Hindlimb muscle (tissue), 1 donor: ENCODE measurements at regions not wholly inside any gene's neighbourhood (a gene's known extent, or its start where the extent isn't known, plus 50 kb on each side); places are given as distances from the start of the nearest gene placed in this dataset.

Experiments used
- DNase-seq: peaks from one replicate; pipeline ENCODE4 v3.0.0-alpha.2; 2013

DNA sequence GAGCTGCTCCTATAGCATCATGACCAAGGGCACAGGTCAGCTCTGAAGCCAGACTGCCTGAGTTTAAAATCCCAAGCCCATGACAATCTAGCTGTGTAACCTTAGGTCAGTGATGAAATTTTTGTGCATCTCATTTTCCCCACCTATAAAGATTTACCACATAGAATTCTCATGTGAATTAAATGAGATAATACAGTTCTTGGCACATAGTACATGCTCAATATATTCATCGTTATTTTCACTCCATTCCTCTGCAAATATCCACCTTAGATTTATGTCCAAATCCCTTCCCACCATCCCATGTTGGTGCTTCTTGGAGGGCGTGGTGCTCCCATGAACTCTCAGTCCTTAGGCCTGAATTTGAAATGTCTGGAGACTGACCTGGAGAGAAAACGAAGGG, 300.1 kb downstream of the TLE3 start:
- no peak for DNase-seq

DNA sequence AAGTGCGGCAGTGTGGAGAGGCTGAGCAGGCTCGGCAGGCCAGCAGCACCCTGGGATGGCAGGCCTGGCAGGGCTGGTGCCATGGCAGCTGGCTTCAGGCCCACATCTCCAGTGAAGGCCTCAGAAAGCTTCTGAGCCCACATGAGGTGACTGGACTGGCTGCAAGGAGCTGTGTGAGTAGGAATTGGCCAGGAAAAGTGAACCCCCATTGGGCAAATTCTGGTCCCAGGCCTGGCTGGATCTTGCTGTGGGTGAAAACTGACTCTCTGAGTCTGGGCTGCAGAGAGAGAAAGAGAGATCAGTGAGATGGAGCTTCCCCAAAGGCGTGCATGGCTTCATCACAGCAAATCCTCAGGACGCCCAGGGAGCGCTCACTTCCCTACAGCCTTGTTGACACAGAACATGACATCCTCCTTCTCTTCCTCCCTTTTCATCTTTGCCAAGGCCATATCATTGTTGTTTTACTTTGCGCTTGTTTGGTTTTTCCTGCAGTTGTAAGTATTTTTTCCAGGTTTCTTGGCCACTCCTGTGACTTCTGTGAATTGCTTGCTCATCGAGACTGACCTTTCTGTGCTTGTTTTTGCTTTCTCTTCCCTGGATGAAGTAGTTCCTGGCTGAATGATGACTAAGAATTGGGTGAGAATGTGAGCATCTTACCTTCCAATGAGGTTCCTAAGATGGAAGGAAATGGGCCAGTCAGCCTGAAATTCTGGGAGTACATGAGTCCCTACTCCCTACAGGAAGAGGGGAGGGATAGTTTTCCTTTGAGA, 299.1 kb downstream of the TLE3 start:
- DNase-seq: no peak

DNA sequence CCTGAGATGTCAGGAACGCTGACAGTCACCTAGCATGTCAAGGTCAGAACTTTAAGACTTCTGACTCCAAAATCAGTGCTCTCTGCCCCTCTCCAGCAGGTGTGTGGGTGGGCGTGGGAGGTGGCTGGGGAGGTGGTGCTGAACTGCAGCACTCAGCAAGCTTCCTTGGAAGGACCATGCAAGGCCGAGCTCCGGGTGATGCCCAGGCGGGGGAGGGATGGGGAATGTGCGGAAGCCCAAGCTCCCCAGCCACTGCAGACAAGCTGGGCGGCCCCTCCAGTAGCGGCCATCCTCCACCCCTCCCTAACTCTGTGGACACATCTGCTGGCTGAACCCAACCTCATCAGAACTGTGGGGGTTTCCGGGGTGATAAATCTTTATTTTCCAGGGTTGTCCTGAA, 296.6 kb downstream of the TLE3 start:
- DNase-seq: no peak

DNA sequence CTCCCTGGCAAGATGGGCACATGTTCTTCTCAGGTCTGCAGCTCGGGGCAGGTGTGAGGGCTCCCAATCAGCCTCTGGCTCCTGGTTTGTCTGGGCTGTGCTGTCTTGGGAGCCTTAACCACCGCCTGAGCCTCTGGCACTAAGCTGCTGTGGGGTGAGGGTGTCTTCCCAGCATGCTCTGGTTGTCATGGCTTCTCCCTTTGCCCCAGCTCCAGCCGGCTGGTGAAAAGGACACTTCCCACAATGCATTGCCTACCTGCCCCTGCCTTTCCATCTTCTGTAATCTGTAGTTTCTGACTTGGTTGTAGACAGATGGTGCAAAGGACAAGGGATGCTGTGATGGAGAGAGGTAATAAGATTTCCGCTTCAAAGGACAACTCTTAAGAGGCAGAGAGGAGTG, 295.3 kb downstream of the TLE3 start:
- DNase-seq: no peak

DNA sequence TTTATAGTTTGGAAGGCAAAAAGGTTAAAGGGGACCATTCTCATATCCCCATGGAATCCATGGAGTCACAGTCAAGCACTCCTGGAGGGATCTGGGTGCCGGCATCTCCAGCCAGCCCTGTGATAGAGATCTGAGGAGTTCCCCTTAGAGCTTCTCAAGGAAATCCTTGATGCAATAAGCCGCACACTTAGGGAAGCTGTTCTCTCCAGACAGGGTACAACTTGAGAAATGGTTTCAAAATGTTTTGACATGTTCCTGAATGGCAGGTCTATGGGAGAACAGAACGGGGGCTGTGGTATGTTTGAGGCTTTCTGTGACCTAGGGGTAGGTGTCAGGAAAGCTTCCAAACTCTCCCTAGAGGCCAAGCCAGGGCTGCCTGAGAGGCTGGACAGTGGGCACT, 292.9 kb downstream of the TLE3 start:
- DNase-seq: no peak

DNA sequence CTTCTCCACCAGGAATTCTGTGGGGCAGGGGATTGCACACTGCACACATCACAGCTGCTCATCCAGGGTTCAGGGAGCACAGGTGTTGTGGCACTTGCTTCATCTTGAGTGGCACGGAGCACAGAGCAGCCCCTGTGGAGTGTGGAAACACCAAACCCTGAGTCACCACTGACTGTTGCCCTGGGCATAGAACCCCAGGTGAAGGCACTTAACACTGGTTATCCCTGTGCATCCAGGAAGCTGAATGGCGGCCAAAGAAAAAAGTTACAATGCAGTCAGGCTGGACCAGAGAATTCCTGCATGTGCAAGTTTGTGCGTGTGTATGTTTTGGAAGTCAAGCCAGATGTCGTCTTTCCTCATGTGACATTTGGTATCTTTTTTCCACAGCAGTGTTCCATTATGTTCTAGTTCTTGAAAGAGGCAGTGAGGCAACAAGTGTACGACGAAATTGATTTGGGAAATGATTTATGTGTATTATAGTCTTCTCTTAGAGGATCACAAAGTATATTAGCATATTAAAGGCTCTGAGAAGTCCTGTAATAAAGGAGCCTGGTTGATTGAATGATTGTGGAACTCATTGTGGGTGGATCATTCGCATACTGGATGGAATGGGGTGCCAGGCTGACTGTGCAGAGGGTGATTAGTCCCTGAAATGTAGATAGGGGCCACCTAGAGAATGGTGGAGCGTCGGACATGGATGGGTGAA, 292.3 kb downstream of the TLE3 start:
- no peak for DNase-seq

DNA sequence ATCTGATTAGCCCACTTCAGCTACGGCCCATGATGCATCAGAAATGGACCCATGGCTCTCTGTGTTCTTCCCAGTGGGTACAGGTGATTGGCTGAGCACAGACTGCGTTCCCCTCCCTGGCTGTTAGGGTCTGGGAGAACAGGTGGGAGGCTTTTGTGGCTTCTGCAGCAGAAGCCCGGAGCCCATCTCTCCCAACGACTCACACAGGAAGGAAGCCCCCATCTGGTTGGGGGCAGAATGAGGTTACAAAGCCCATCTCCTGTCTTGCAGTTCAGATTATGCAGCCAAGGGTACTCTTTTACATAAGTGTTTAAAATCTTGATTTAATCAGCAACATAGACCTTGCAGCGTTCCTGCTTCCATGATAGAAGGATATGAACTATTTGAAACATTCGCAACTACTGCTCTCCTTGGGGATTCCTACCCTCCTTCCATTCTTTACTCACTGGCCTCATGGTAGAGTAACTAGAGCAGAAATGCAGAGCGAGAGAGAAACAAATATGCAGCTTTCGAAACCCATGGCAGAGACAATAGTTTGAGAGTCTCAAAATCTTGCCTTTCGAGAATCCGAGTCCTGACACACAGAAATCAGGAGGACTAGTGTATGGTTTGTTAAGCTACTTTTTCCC, 291.3 kb downstream of the TLE3 start:
- no peak for DNase-seq

DNA sequence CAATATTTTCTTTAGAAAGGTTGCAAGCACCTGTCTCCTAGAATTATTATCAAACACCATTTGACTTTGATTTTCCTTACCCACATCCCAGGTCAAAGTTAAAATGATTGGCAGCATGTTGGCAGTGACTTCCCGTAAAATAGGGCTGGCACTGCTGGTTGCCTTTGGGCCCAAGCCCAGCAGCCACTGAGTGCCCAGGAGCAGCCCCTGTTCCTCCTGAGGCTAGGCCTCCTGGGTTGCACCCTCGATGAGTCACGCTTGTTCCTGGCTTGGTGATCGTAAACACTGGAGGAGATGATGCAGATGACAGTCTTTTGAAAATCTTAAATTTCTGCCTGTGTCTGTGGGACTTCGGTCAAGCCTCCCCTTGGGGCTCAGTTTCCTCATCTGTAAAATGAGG, 290.0 kb downstream of the TLE3 start:
- DNase-seq: no peak

DNA sequence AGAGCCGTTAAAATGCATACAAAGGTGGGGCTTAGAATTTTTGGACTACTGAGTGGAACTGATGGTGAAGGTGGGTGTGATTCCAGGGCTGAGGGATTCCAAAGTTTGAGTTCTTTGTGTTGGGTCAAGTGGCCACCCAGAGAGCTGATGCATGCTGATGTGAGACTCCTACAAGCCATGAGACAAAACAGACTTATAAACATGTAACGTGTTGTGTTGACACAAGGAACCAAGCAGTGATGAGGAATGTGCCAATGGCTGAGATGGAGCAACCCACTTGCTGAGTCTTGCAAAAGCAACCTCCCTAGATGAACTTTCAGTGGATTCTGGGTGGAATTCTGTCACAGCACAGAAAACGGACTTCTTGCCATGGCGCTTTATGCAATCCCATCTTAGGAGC, 289.0 kb downstream of the TLE3 start:
- DNase-seq: no peak

DNA sequence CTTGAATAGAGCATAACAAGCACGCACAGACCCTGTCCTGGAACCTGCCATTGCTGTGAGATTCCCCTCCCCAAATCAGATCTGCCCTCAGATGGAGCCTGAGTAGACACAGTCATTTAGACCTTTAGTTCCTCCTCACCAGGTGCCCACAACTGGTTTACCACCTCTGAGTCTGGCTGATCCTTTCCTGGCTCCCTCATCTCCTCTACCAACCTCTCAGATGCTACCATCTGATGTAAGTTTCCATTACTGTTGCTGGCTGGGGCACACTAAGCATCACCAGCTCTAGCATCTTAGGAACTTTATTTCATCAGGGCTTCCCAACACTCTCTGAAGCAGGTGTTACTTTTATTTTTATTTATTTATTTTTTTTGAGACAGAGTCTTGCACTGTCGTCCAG, 288.3 kb downstream of the TLE3 start:
- no peak for DNase-seq

DNA sequence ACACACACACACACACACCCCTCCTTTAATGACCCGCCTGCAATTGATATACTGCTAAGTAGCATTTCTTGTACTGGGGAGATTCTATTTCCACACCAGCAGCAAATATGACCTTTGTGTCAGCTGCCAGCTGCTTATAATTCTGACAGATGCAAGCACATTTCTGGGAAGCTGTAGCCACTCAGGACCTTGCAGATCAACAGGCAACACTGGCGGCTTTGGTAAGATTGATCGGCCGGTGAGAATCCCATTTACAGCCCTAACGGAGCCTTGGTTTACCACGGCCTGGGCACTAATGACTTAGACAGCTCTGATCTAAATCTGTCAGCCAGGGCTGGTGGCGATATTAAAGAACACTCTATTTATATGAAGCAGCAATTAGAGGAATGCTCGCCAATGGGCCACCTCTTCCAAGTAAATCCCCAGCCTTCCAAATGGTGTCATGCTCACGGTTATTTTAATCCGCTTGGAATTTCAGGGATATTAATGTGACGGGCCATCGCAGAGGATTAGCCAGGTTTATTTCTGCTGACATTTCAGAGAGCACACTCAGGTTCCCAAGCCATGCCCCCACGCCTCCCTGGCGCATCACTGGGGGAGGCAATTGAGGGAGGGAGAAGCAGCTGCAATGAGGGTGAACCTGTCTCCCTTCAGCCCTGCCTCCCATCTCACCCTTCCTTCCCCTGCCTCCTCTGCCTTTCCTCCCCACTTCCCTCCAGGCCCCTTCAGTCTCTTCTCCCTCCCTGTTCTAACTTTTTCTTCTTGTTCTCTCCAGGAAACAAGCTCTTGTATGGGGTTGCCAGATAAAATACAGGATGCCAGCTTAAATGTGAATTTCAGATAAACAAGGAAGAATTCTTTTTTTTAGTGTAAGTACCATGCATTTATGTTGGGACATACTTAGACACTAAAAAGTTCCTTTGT, 287.0 kb downstream of the TLE3 start:
- peak; percentile 42 for DNase-seq

DNA sequence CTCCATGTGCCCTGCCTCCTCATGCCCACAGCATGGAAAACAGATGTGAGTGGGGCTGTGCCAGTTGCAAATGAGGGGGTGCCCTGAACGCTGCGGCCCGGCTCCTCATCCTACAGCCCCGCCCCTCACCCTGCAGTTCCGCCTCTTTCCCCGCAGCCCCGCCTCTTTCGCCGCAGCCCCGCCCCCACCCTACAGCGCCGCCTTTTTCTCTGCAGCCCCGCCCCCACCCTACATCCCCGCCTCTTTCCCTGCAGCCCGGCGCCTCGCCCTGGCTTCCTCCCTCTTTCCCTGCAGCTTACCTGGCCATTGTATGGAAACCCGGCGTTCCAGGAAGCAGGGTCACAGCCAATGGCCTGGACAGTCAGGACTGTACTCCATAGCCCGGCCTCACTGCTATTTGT, 284.9 kb downstream of the TLE3 start:
- no peak for DNase-seq

DNA sequence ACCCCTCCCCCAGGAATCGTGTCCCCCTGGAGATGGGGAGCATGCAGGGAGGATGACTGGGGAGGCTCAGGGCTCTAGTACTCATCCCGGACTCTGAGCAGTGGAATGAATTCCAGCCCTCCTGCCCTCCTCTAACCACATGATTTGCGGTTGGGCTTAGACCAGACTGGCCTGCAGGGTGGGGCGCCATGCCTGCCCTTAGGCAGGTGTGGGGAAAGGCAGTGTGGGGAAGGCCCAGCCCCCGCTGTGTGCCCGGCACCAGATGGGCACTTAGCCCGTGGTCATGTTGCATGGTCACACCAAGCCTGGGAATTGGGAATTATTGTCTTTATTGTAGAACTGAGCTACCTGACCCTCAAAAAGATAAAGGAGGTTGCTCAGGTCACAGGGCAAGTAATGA, 283.8 kb downstream of the TLE3 start:
- no peak for DNase-seq

DNA sequence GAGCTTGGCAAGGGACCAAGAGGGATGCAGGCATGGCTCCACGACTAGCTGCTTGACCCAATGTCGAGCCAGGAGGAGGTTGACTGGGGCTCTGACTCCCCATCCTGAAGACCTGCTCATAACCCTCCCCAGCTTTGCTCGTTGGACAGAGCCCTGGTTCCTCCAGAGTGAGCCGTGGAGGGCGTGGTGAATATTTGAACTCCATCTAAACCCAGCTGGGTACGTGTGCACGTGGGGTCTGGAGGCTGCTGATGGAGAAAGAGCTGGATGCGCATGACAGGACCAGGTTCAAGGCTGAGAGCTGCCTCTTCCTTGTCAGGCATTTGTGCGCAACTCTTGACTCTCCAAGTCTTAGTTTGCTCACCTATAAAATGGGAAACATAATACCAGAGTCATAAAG, 282.8 kb downstream of the TLE3 start:
- DNase-seq: no peak

DNA sequence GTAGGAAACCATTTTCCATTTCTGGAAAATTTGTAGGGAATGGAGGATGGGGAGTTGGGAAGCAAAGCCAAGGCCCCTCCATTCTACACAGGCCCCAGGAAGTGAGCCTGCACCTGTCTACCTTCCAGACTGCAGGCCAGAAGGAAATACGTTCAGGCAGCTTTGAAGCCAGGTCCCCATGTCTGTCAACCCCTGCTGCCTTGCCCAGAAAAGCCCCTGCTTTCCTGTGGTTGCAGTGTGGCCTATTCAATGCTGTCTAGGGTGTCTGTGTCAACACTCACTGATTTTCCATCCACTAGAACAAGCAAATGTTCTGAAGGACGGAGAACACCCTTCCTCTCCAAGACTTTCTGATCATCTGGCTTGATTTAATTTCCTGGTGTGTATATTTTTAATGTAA, 281.9 kb downstream of the TLE3 start:
- no peak for DNase-seq

DNA sequence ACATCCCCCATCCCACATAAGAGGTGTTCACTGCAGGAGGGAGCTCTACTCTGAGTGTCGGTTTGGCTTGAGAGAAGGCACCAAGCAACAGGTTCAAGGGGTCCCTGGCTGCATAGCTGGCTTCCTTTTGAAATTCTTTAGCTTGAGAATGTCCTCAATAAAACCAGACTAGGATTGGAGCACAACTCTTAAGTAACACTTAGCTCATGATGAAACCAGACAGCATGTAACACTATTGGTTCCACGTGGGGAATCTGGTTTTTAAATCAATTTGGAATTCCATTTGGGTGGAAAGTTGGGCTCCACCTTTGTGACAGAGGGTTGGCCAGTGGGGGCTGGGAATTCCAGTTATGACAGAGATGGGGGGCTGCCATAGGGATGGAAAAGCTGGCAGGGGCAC, 281.2 kb downstream of the TLE3 start:
- no peak for DNase-seq

DNA sequence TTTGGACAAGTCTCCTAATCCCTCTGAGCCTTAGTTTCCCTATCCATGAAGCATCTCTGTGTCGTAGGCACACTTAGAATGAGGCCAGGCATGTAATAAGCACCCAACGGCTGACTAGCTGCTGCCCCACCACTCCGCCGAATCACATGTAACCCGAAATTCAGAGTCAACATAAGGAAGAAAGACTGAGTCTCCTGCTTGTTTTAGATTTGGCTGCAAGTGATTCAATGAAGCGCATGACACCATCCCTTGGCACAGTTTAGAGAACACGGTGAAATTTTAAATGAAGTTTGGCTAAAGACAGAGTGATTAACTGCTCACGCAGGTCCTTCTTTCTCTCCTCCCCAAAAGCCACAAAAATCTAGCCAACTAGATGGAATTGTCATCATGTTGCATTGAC, 279.2 kb downstream of the TLE3 start:
- DNase-seq: no peak

DNA sequence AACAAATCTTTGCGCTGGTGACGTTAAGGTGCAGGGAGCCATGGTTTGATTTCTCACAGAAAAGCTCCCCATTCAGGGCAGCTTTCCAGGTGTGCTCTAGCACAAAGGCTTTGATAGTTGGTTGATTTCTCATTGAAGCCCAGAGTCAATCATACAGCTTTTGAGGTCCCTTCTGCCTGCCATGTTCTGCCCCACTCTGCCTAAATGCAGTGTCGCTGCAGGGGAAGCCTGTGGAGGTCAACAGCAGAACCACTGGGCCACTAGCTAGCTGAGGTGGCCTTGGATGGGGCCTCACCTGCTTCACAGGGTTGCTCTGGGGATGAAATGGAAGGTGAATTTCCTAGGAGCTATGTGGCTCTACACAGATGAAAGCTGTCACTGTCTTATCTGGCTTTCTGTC, 278.3 kb downstream of the TLE3 start:
- DNase-seq: no peak

DNA sequence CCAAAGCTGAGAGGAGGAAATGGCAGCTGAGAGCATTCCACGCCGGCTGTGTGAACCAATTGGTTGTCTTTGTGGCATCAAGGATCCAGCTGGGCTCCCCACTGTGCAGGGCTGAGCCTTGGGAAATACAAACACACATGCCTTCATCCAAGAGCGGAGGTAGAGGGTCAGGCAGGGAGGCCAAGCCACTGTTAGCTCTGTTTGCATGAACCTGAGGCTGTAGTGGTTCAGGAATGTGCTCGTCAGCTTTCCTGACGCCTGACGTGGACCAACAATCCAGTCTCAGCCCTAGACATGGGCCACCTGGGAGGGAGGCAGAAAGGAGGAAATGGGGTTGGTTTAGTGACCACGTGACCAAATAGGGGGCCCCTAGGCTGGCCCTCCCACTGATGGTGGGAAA, 276.9 kb downstream of the TLE3 start:
- DNase-seq: no peak

DNA sequence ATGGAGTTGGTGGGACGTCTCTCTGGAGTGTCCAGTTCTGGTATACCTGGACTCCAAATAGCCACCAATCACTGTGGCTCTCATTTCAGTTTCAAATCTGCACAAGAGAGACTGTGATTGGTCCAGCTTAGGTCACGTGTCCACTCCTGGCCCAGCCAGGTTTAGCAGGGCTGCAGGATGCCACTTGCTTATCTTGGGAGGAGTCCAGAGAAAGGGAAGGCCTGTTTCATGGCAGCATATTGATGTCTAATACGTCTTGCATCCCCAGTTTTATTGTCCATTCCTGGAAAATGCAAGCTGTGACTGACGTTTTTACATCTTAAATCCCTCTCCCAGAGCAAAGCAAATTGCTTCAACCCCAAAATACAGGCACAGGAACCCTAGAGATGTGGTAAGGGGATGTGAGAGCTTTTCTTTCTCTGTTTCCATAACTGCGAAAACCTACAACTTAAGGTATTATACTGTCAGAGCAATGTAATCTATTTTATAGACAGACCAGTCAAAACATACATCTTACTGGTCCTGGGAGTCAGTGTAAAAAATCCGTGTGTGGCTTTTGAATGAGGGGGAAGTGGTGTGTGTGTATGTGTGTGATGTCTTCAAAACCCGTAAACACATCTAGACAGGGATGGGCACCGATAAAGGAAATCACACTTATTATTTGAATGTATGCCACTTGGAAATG, 274.4 kb downstream of the TLE3 start:
- no peak for DNase-seq

DNA sequence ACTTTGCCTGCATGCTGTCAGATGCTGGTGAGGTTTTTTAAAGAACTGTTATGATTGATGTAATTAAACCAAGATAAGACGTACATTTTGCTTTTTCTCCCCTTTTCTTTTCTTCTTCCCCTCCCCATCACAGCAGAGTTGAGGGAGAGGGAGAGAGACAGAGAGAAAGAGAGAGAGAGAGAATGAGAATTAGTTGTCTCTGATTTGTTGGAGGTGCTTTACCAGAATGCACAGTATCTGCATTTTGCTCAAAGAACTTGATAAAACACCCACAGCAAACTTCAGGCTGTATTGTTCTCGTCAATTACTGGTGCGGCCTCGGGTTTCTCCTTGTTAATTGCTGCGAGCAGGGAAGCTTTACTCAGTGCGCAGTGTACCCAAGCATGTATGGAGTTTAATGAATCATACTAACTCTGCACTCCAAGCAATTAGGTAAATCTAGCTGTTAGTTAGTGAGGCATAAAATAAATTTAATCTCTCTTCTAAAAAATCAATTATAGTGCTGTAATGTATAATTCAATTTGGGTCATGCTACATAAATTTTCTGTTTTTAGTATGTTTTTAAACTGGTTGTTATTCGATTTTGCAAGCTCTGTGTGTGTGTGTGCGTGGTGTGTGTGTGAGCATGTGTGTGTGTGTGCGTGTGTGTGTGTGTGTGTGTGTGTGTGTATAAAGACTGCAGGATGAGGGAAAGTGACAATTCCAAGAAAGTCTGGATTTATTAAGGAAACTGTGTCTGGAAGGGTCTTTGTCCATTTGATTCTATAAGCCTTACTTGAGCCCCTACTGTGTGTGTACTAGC, 273.4 kb downstream of the TLE3 start:
- no peak for DNase-seq
